Raji (cell line): ENCODE measurements at regions not wholly inside any gene's neighbourhood (a gene's known extent, or its start where the extent isn't known, plus 50 kb on each side); places are given as distances from the start of the nearest gene placed in this dataset.

Experiments
- POLR2A ChIP-seq: IDR thresholded peaks from 2 replicates; pipeline ENCODE4 v1.6.1; 2011; ENCODE audit warnings: low read depth, low read length, control low read depth; ENCODE audit not compliant: insufficient read depth

GRCh38 chr16:26360867-26361266 lies 669.1 kb downstream of the HS3ST4 start:
- TF ChIP-seq POLR2A, result no peak

- TF ChIP-seq POLR2A, result no peak
Measured at GRCh38 chr16:26363581-26363980, 671.8 kb downstream of the HS3ST4 start.

GRCh38 chr16:26365161-26365940 lies 673.6 kb downstream of the HS3ST4 start:
- TF ChIP-seq POLR2A, result no peak

GRCh38 chr16:26371349-26371869 lies 679.6 kb downstream of the HS3ST4 start:
- TF ChIP-seq POLR2A, result no peak

GRCh38 chr16:26374279-26374925 lies 682.6 kb downstream of the HS3ST4 start:
- TF ChIP-seq POLR2A, result no peak

- no peak for TF ChIP-seq POLR2A
Measured at GRCh38 chr16:26382586-26382985, 684.1 kb upstream of the C16orf82 start.

- no peak for TF ChIP-seq POLR2A
Measured at GRCh38 chr16:26386096-26386495, 680.6 kb upstream of the C16orf82 start.

GRCh38 chr16:26391833-26392232 lies 674.9 kb upstream of the C16orf82 start:
- TF ChIP-seq POLR2A, result no peak

GRCh38 chr16:26394409-26394808 lies 672.3 kb upstream of the C16orf82 start:
- no peak for TF ChIP-seq POLR2A

GRCh38 chr16:26395700-26396099 lies 671.0 kb upstream of the C16orf82 start:
- TF ChIP-seq POLR2A, result no peak

- no peak for TF ChIP-seq POLR2A
Measured at GRCh38 chr16:26396511-26397235, 670.1 kb upstream of the C16orf82 start.

GRCh38 chr16:26413780-26414179 lies 652.9 kb upstream of the C16orf82 start:
- no peak for TF ChIP-seq POLR2A

GRCh38 chr16:26430618-26431017 lies 636.1 kb upstream of the C16orf82 start:
- no peak for TF ChIP-seq POLR2A

- no peak for TF ChIP-seq POLR2A
Measured at GRCh38 chr16:26433807-26434206, 632.9 kb upstream of the C16orf82 start.

- no peak for TF ChIP-seq POLR2A
Measured at GRCh38 chr16:26441178-26441577, 625.5 kb upstream of the C16orf82 start.

GRCh38 chr16:26442321-26442720 lies 624.4 kb upstream of the C16orf82 start:
- no peak for TF ChIP-seq POLR2A
